Body of pancreas (tissue), 4 donors: ENCODE measurements at regions not wholly inside any gene's neighbourhood (a gene's known extent, or its start where the extent isn't known, plus 50 kb on each side); places are given as distances from the start of the nearest gene placed in this dataset.

Experiments used
- ATAC-seq: fragments of 150-250 bp; one replicate; pipeline ENCODE4 v1.9.1; 2016
- DNase-seq, 4 donors: peaks; one replicate each; pipeline ENCODE4 v3.0.0-alpha.2; 2019
- H3K27ac ChIP-seq, 4 donors: fragments of 200-600 bp; sonication (generic); 1 replicate in 3 of 4; 2 replicates in 1 of 4; pipeline versions ENCODE4 v1.5.1 to v1.6.1; 2016 to 2019; ENCODE audit warnings: mild to moderate bottlenecking in 1 of 4, mixed read lengths in 1 of 4, moderate library complexity in 1 of 4
- H3K27me3 ChIP-seq, 2 donors: fragments of 200-600 bp; sonication (generic); one replicate each; pipeline ENCODE4 v1.6.0; 2016; ENCODE audit warnings: mild to moderate bottlenecking in 1 of 2
- H3K36me3 ChIP-seq, 2 donors: fragments of 200-600 bp; sonication (generic); replicated peaks in 1 of 2; 2 replicates each; pipeline ENCODE4 v1.5.1; 2016; ENCODE audit warnings: low read depth in 2 of 2; ENCODE audit not compliant: insufficient read depth in 1 of 2
- H3K4me1 ChIP-seq: fragments of 200-600 bp; sonication (generic); one replicate; pipeline ENCODE4 v1.6.0; 2016
- H3K4me3 ChIP-seq, 2 donors: fragments of 200-600 bp; sonication (generic); 1 replicate in 1 of 2; 2 replicates in 1 of 2; pipeline ENCODE4 v1.5.1; 2016 to 2019
- H3K9me3 ChIP-seq, 3 donors: fragments of 200-600 bp; sonication (generic); 1 replicate in 2 of 3; 2 replicates in 1 of 3; pipeline ENCODE4 v1.5.1; 2016
- CTCF ChIP-seq, 7 experiments: fragments of 450-650 bp in 4 of 7; fragments of 200-600 bp in 3 of 7; sonication (generic) in 3 of 7; IDR thresholded peaks; one replicate each; pipeline ENCODE4 v1.5.1; 2016 to 2019; ENCODE audit warnings: antibody characterized with exemption in 7 of 7
- POLR2A ChIP-seq, 3 donors: fragments of 450-650 bp; IDR thresholded peaks; one replicate each; pipeline ENCODE4 v1.6.1; 2016; ENCODE audit warnings: antibody characterized with exemption in 3 of 3, mild to moderate bottlenecking in 2 of 3
- WGBS, 2 donors: methylation state at CpG; one replicate each; pipeline ENCODE4 v1.1.5; 2017; 5-methylcytosine and 5-hydroxymethylcytosine counted together
- intact Hi-C: fragments of 100-400 bp; cut with DNase I; formaldehyde crosslinking; loops from one replicate; pipeline ENCODE4 v1.15.1; 2023

- no peaks in the 10 kb centered on the region for H3K4me1 ChIP-seq
- H3K4me3 ChIP-seq: no peak overlapping the region
- no peaks in the 10 kb centered on the region for H3K9me3 ChIP-seq
- intact Hi-C loops: no loop called here
- no peak overlapping the region for H3K27ac ChIP-seq
- no peaks in the 10 kb centered on the region for H3K36me3 ChIP-seq
- DNase-seq (no peak), ATAC-seq (no peak)
- no peak for TF ChIP-seq POLR2A (IDR thresholded peaks at IDR 0.05)
- no peak for TF ChIP-seq CTCF (IDR thresholded peaks at IDR 0.05)
- whole genome bisulfite sequencing, 2 donors: 41 to 42% methylated on average over 2 of the region's 2 CpGs
- H3K27me3 ChIP-seq: no peaks in the 10 kb centered on the region
Measured at GRCh38 chr14:21991130-21991529, 317.5 kb upstream of the OR4E1 start.

GRCh38 chr14:21990116-21990515 lies 316.5 kb upstream of the OR4E1 start:
- TF ChIP-seq POLR2A (IDR thresholded peaks at IDR 0.05) (no peak), CTCF (IDR thresholded peaks at IDR 0.05) (peak in 3 of 7 experiments; percentile 6 to 24 (median 12))
- Histone ChIP-seq H3K4me1 (no peaks in the 10 kb centered on the region), H3K27me3 (no peaks in the 10 kb centered on the region), H3K36me3 (no peaks in the 10 kb centered on the region), H3K9me3 (no peaks in the 10 kb centered on the region), H3K4me3 (no peak overlapping the region), H3K27ac (no peak overlapping the region)
- no peak for DNase-seq
- 15 to 20% methylated on average over 2 of the region's 2 CpGs for WGBS, 2 donors
- intact Hi-C loops: no loop called here
- ATAC-seq: no peak

GRCh38 chr14:21989090-21989489 lies 315.5 kb upstream of the OR4E1 start:
- H3K27ac ChIP-seq: no peak overlapping the region
- H3K27me3 ChIP-seq: no peaks in the 10 kb centered on the region
- DNase-seq (no peak), ATAC-seq (no peak)
- TF ChIP-seq POLR2A (IDR thresholded peaks at IDR 0.05) (no peak), CTCF (IDR thresholded peaks at IDR 0.05) (no peak)
- intact Hi-C loops: no loop called here
- no peaks in the 10 kb centered on the region for H3K4me1 ChIP-seq
- no peaks in the 10 kb centered on the region for H3K9me3 ChIP-seq
- WGBS, 2 donors: 59 to 67% methylated on average over 7 of the region's 7 CpGs
- no peak overlapping the region for H3K4me3 ChIP-seq
- no peaks in the 10 kb centered on the region for H3K36me3 ChIP-seq

- TF ChIP-seq POLR2A (IDR thresholded peaks at IDR 0.05): no peak
- no peak for TF ChIP-seq CTCF (IDR thresholded peaks at IDR 0.05)
- no peaks in the 10 kb centered on the region for H3K9me3 ChIP-seq
- DNase-seq: no peak
- no peak overlapping the region for H3K27ac ChIP-seq
- H3K36me3 ChIP-seq: no peaks in the 10 kb centered on the region
- H3K4me1 ChIP-seq: no peaks in the 10 kb centered on the region
- no peaks in the 10 kb centered on the region for H3K27me3 ChIP-seq
- intact Hi-C loops: no loop called here
- 55 to 67% methylated on average over 1 of the region's 1 CpG for WGBS, 2 donors
- no peak for ATAC-seq
- no peak overlapping the region for H3K4me3 ChIP-seq
Measured at GRCh38 chr14:21988413-21988812, 314.8 kb upstream of the OR4E1 start.

GRCh38 chr14:21987937-21988336 lies 314.3 kb upstream of the OR4E1 start:
- intact Hi-C loops: no loop called here
- no peaks in the 10 kb centered on the region for H3K9me3 ChIP-seq
- H3K4me1 ChIP-seq: no peaks in the 10 kb centered on the region
- H3K27me3 ChIP-seq: no peaks in the 10 kb centered on the region
- H3K4me3 ChIP-seq: no peak overlapping the region
- peak in 1 of 4 donors; percentile 8 for DNase-seq
- H3K27ac ChIP-seq: no peak overlapping the region
- H3K36me3 ChIP-seq: no peaks in the 10 kb centered on the region
- 15 to 19% methylated on average over 3 of the region's 3 CpGs for WGBS, 2 donors
- TF ChIP-seq CTCF (IDR thresholded peaks at IDR 0.05) (peak in 6 of 7 experiments; percentile 9 to 23 (median 20)), POLR2A (IDR thresholded peaks at IDR 0.05) (no peak)
- no peak for ATAC-seq
